Kidney epithelial cell (primary cell): ENCODE measurements at regions not wholly inside any gene's neighbourhood (a gene's known extent, or its start where the extent isn't known, plus 50 kb on each side); places are given as distances from the start of the nearest gene placed in this dataset.
"Not testable (repeated sequence)": the region's sequence is repeated elsewhere in the genome, so short reads cannot be mapped to it uniquely, and the experiment has no call there.

ENCODE experiments used
- DNase-seq: peaks from one replicate; pipeline ENCODE4 v3.0.0-alpha.2; 2010; ENCODE audit warnings: low read depth
- H3K27me3 ChIP-seq: 2 replicates; pipeline ENCODE4 v1.6.0; 2011; ENCODE audit warnings: low read length; ENCODE audit not compliant: control insufficient read depth, insufficient read depth
- H3K36me3 ChIP-seq: 2 replicates; pipeline ENCODE4 v1.5.1; 2011; ENCODE audit warnings: low read length; ENCODE audit not compliant: control insufficient read depth, insufficient read depth
- H3K4me3 ChIP-seq: 2 replicates; pipeline ENCODE4 v1.5.1; 2011; ENCODE audit warnings: low read depth, mild to moderate bottlenecking, control low read depth, low read length
- CTCF ChIP-seq: IDR thresholded peaks from 2 replicates; pipeline ENCODE4 v1.5.1; 2011; ENCODE audit warnings: mild to moderate bottlenecking, moderate library complexity, low read length, control low read depth, inconsistent platforms; ENCODE audit not compliant: insufficient read depth, poor library complexity, severe bottlenecking

GRCh38 chr9:89949111-89949510 is 344.3 kb downstream of the GADD45G start:
- Histone ChIP-seq H3K4me3 (no peak overlapping the region), H3K27me3 (no peaks in the 10 kb centered on the region), H3K36me3 (no peaks in the 10 kb centered on the region)
- TF ChIP-seq CTCF: no peak
- DNase-seq: no peak

- H3K27me3 ChIP-seq: no peaks in the 10 kb centered on the region
- no peaks in the 10 kb centered on the region for H3K36me3 ChIP-seq
- DNase-seq: no peak
- H3K4me3 ChIP-seq: no peak overlapping the region
- TF ChIP-seq CTCF: no peak
These were observed 346.9 kb downstream of the GADD45G start for GRCh38 chr9:89951675-89952074.

GRCh38 chr9:89952401-89952800 is 347.6 kb downstream of the GADD45G start:
- no peak for DNase-seq
- no peaks in the 10 kb centered on the region for H3K36me3 ChIP-seq
- no peak overlapping the region for H3K4me3 ChIP-seq
- H3K27me3 ChIP-seq: no peaks in the 10 kb centered on the region
- TF ChIP-seq CTCF: no peak

- not testable (repeated sequence) for H3K27me3 ChIP-seq, H3K36me3 ChIP-seq, H3K4me3 ChIP-seq, DNase-seq
These were observed 348.5 kb downstream of the GADD45G start for GRCh38 chr9:89953263-89953662.

- no peak for TF ChIP-seq CTCF
- no peaks in the 10 kb centered on the region for H3K27me3 ChIP-seq
- no peak for DNase-seq
- H3K4me3 ChIP-seq: no peak overlapping the region
- H3K36me3 ChIP-seq: no peaks in the 10 kb centered on the region
These were observed 349.2 kb downstream of the GADD45G start for GRCh38 chr9:89953824-89954615.

GRCh38 chr9:89955144-89955543 is 350.3 kb downstream of the GADD45G start:
- TF ChIP-seq CTCF: no peak
- Histone ChIP-seq H3K4me3 (no peak overlapping the region), H3K27me3 (no peaks in the 10 kb centered on the region), H3K36me3 (no peaks in the 10 kb centered on the region)
- DNase-seq: no peak
